NCI-H2227 (cell line): ENCODE measurements at regions not wholly inside any gene's neighbourhood (a gene's known extent, or its start where the extent isn't known, plus 50 kb on each side); places are given as distances from the start of the nearest gene placed in this dataset.
"Not testable (repeated sequence)": the region's sequence is repeated elsewhere in the genome, so short reads cannot be mapped to it uniquely, and the experiment has no call there.

Experiments used
- DNase-seq: peaks from one replicate; lab custom pipeline; 2025; ENCODE audit not compliant: unreplicated experiment; lab: John Stamatoyannopoulos, UW

DNA sequence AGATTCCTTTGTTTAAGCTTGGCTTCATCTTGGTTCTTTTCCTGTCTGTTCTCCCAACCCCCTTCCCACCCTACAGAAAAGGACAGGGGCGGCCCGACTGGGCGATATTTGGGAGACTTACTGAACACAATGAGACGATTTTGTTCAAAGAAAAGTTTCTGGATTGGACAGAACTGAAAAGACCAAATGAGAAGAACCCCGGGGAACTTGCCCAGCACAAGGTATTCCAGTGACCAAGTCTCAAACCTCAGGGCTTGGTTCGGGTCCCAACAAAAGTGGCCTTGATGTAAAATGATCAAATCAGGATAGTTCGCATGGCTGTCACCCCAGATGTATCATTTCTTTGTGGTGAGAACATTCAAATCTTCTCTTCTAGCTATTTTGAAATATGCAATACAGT, 73.9 kb upstream of the LYZL2 start:
- not testable (repeated sequence) for DNase-seq

DNA sequence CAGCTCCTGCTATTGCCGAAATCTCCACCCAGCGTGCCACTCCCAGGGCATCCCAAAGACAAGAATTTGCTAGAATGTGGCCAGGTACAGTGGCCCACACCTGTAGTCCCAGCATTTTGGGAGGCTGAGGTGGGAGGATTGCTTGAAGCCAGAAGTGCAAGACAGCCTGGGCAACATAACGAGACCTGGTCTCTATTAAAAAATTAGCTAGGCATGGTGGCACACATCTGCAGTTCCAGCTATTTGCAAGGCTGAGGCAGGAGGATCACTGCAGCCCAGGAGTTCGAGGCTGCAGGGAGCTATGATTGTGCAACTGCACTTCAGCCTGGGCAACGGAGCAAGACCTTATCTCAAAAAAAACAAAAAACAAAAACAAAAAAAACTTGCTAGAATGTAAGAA, 73.3 kb upstream of the LYZL2 start:
- no peak for DNase-seq

DNA sequence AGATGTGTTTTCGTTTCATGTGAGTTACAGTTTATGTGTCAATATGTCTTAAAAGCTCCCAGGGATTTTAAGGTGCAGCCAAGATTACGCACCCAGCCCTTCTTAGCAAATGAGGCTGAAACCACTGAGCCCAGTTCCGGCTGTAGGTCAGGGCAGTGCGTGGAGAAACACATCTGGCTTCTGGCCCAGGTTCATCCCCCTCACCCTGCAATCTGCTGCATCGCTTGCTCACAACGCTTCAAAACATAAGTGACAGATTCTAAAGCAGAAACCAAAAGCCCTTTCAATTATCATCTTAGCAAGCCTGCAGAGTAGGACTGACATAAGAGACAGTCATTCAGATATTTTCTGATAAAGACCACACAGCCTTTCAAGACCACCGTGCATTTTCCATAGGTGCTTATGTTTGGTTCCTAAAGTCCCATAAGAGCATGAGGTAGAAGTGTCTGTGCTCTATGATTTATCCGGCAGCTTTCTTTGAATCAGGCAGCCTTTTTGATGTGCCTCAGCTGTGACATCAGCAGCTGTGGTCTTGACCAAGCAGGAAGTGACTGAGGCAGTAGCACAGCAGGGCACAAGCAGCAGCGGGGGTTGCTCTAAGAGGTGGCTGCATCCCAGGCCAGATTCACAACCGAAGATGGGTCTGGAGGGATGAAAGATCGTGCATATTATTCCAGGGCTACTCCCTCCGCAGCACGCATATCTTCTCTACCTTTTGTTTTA, 72.1 kb upstream of the LYZL2 start:
- no peak for DNase-seq

DNA sequence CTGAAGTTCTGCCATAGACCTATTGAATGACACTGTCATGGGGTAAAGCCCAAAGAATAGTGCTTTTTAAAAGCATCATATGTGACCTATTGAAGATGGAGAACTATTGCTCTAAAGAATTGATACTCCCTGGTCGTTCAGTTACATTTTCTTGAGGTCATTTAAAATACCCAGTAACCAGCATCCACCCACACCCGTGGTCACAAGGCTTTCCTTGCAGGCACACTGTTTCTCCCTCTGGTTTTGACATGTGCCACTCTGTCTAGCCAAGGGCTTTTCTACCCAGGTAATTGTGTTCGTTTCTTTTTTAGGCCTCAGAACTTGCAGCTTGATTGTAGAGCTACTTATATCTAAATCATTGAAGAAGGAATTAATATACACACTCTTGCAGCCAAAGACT, 68.3 kb upstream of the LYZL2 start:
- no peak for DNase-seq

DNA sequence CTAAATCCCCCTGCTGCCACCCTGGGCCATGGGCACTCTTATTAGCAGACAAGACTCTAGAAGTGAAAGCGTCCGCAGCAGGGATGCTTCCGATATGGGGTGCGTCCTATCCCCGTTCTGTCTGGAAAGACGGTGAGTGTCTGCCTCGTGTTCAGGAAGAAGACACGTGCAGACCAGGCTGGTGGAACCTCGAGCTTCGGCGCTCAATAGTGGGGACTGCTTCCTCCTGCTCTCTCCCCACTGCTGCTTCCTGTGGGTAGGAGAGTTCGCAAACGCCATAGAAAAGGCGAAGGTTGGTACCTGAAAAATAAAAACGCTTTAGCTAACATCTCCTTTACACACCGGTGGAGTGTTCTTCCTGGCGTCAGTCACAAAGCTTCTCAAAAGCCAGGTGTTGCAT, 67.7 kb upstream of the LYZL2 start:
- DNase-seq, result not testable (repeated sequence)

DNA sequence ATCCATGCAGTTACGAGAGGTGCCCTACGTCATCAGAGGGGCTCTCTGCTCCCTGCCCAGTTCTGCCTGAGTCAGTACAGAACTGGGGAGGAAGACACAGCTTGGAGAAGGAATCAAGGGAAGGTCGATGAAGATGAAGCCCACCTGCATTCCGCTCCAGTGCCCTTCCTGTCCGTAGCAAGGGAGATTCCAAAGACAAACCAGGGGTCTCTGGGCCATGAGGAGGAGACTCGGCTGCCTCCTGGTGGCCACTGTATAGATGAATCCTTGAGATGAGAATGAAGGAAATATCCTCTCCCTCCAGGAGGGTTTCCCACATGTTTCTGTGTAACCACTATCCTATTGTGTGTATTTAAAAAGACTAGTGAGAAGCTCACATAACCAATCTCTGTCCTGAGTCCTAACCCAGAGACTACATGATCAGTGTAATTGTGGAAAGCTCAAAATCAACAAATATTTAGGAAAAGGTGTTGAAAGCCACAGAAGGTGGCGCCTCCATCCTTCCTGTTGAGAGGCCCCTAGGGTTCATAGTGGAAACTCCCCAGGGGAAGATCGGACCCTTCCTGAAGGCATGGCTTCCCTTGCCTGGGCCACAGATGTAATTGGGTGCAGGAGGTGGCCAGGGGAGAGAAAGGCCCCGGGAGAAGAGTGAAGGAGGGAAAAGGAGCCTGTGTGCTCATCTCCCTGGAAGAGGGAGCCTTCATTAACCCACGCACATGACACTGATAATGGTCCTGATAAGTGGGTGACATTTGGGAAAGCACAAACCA, 67.0 kb upstream of the LYZL2 start:
- DNase-seq, result not testable (repeated sequence)

DNA sequence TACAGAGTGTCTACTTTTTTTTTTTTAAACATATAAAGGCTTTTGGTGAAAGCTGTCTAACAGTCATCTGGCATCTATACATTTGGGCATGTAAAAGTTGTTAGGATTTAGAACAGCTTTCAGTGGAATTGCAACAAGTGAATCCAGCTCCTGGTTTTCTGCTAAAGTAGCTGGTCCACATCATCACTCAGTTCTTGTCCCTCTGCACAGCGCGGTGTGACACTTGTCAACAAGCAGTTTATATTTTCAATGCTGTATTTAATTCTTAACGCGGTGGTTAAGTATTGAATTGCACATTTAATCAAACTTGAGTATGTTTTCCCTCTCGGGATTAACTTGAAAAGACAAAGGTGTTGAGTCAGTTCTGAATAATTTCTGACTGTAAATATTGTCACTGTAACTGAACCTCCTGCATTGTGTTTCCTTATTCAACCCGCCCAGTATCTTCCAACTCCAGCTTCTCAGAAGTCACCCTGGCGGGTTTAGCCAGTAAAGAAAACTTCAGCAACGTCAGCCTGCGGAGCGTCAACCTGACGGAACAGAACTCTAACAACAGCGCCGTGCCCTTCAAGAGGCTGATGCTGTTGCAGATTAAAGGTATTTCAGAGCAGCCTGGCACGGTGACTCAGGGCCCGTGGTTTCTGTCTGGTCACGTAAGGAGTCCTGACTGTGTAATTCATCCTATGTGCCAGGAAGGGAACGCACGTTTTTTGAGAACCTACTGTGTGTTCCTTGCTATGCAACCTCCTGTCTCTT, 66.1 kb upstream of the LYZL2 start:
- DNase-seq, result not testable (repeated sequence)

DNA sequence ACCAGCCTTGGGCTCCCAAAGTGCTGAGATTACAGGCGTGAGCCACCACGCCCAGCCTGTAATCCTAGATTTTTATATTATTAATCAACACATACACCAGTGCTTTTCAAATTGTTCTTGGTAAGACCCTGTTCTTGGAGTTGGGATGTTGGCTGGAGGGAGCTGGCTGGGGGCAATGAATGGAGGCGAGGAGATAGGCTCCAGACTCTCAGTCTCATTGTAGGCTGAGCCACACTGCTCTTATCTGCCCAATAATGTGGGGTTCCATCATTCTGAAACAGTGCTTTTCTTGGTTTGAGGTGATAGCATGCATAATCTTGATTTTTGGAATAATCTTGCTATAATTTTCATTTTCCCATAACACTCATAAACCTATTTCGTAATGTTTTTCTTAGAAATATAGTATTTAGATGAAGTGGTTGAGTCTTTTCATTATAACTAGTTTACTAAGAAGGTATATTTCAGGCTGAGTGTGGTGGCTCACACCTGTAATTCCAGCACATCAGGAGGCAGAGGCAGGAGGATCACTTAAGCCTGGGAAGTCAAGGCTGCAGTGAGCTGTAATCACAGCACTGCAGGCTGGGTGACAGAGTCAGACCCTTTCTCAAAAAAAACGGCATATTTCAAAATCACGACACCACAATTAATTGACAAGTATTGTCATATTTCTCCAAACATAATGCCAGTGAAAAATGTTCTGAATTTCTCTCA, 65.1 kb upstream of the LYZL2 start:
- no peak for DNase-seq

DNA sequence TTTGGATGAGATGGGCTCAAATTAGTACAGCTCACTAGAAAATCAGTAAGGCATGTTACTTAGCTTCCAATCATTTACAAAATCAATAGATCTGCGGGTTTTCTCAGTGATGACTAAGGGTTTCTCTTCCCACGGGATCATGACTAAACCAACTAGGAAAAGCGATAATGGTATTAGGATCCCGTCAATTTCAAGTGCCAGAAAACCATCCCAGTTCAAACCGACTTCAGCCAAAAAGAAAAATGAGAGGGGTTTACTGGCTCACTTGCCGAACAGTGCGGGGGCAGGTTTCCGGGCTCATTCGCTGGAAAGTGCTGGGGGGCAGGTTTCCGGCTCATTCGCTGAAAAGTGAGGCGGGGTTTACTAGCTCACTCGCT, 62.1 kb upstream of the LYZL2 start:
- no peak for DNase-seq

DNA sequence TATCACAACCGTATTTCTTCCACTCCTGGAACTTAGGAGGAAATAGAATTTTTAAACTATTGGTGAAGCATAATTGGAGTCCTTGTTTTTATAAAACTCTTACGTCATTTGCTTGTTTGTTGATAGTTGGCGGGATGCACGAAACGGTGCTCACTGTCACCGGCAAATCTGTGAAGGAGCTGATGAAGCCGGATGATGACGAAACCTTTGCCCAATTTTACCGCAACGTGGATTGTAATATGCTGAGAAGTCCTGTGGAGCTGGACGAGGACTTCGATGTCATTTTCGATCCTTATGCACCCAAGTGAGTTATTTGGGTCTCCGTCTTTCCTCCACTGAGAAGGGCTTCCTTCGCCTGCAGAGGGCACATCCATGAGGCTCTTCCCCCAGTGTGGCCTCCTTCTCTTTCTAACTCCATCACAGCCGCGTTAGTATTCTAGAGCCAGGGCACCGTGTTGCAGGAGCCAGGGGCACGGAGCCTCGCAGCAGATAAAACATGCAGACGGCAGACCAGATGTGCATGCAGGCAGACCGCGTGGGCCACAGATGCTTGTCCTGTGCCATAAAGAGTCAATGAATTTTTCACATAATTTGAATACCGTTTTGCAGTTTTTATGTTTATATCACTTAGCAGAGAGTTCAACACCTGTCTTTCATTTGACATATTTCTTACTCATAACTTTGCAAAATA, 61.5 kb upstream of the LYZL2 start:
- DNase-seq, result not testable (repeated sequence)

DNA sequence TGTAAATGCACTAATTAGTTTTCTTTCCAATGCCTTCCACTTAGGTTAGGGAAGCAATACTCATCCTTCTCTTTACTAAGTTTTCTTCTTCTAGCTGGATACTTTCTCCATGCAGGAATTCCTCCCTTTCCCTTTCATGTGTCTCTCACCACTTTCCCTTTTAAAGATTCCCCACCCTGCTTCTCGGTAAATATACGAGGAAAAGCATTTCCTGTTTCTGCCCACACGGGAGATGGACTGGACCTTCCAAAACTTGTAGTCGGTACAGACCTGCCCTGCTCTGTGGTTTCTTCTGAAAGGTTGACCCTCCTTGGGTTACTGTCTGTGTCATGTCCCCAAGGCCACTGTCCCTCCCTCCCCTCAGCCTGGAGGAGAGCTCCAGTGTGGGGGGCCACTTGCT, 58.9 kb upstream of the LYZL2 start:
- no peak for DNase-seq

DNA sequence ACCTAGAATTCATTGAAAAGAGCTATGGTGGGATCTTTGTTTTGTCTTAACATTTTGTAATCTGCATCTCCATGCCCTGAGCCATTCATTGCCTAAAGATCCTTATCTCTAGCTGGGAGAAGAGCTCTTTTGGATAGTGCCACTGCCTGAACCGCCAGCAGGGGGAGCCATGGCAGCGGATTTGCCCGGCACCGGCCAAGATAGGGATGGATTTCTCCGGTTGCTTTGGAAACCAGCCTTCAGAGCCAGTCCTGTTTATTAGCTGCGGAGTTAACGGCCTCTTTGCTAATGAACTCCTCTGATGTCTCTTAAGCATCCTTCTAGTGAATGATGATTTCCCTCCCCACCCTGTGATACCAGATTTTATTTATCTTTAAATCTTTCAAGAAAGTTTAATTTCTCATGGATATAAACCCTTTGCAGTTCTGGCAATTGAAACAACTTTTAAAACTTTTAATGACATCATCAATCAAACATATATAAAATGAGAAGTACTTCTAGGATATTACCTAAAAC, 58.2 kb upstream of the LYZL2 start:
- DNase-seq, result peak; percentile 70

DNA sequence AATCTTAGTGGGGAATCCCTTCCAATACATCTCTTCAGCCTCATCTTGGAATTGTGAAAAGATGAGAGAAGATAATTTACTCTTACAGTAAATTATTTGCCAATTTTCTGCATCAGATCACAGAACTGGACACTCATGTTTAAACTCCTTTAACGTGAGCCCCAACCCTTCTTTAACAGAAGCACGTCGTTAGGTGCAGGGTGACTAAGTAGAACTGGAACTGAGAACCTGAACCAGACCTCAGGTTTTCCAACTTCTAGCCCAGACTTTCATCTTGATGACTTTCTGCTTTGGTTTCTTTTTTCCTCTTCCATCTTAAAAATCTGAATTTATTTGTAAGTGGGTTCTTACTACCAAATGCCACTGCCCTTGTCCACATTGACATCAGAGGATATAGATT, 57.2 kb upstream of the LYZL2 start:
- no peak for DNase-seq

DNA sequence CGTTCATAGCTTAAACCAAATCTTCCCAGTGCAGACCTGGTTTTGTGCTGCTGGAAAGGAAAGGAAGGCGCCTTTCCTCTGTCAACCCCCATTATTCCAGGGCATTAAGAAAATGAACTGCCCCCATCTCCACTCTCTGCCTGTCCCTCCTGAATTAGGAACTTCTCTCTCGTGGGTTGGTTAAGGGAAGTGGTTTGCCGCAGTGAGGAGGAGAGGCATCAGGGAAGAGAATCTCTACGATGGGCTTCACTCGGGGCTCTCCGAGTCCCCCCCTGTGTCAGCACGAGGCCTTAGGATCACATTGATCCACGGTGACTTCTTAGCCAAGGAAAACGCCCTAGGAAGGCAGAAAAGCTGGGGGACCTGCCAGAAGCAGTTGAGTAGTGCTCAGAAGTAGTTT, 53.9 kb upstream of the LYZL2 start:
- DNase-seq, result no peak

DNA sequence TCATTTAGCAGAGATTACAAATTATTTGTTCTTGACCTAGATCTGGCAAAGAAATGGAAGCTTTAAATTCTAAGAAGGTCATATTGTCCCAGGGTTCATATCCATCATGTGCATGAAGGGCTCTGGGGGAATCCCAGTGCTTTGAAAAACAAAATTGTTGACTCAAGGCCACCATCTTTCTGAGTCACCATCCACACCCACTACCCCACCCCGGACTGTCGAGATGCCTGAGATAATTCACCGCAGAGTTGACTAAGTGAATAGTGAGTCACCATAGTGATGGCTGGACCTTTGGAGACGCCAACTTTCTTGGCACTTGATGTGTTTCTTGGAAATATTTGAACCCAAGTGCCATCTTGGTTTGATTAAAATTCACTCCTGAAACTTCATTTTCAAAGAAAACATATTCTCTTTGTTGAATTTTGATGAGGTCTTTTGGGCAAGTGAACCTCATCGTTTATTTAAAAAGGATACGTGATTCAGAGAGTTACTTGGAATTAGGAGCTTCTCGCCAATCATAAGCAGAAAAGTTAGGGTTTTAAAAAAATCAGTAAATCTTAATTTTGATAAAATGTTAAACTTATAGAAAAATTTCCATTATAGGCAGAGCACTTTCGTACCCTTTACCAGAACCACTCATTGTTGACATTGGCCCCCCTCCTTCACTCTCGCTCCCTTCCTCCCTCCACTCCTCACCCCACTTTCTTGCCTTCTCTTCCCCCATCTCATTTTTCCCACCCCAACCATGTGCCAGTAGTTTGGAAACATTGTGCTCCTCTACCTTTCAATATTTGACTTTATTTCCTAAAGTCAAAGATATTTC, 53.0 kb upstream of the LYZL2 start:
- DNase-seq, result not testable (repeated sequence)

DNA sequence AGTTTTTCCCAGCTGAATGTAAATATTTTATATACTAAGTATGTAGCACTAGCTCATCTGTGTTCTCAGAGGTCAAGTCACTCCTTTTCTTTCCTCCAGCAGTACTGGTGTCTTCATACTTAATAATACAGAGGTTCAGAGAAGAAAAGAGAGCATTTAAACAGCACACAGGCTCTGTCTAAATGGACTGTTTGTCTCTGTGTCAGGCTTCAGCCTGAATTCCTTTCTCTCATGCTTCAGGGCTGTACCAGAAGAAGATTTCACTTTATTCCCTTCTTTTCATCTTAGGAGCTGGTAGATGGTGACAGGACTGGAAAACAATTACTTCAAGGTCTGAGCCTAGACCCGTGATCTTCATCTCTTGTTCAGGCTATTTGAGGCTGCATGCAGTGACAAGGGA, 51.4 kb upstream of the LYZL2 start:
- no peak for DNase-seq
